ENCODE measurements at regions not wholly inside any gene's neighbourhood (a gene's known extent, or its start where the extent isn't known, plus 50 kb on each side); places are given as distances from the start of the nearest gene placed in this dataset.

DNA sequence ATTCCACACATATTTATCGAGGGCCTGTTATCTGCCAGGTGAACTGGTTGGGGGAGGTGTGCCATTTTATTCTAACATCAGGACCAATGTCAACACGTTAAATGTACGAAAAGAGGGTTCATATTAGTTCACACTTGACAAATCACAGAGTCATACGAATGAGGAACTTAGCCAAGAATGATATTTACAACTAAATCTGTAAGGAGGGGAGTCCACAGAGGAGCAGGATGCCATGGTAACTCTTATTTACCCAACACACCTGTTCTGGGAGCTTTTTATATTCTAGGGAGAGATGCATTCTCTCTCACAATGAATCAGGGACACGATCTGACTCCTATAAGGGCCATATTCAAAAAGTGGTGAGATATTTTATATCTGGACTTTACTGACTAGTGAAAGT, 144.1 kb downstream of the CDC42EP3 start:
- TF ChIP-seq JUND (IDR thresholded peaks at IDR 0.05; ENCODE audit: low read length) = no peak
- no peak for TF ChIP-seq CTCF (IDR thresholded peaks at IDR 0.05; ENCODE audit: control extremely low read depth in 1 of 3, insufficient read depth in 1 of 3, low read depth in 1 of 3, low read length in 3 of 3)

Data from H1 (cell line).